K562 (cell line): ENCODE measurements at regions not wholly inside any gene's neighbourhood (a gene's known extent, or its start where the extent isn't known, plus 50 kb on each side); places are given as distances from the start of the nearest gene placed in this dataset.

Experiments used
- ATAC-seq: fragments of 200-7000 bp; cut with Tn5 transposase; 3 replicates; pipeline ENCODE4 v1.9.1; 2020; ENCODE audit warnings: moderate library complexity
- BruUV-seq: library from RNA; stranded (reverse); fragments of 400-500 nt; replicated peaks from 2 replicates; lab custom pipeline; 2021; lab: Mats Ljungman, UMichigan
- CTCF ChIA-PET: fragments of 300-600 bp; formaldehyde crosslinking; extraction: SDS; loops from one replicate; lab custom pipeline; 2021; ENCODE audit warnings: low intra/inter-chr PET ratio; lab: Yijun Ruan, JAX
- POLR2A ChIA-PET: fragments of 300-600, 350-650 bp; sonication (Branson Sonifier 250); formaldehyde crosslinking; extraction: SDS; loops from one replicate; lab custom pipeline; 2021; ENCODE audit warnings: antibody characterized with exemption, inconsistent platforms; lab: Yijun Ruan, JAX
- DNase-seq, 4 experiments: peaks; one replicate each; pipeline versions ENCODE4 v3.0.0 to v3.0.0-alpha.2; 2011 to 2018; ENCODE audit warnings: low spot score in 3 of 4, mixed read lengths in 3 of 4; ENCODE audit errors: extremely low read depth in 1 of 4
- FAIRE-seq: peaks from 2 replicates; lab custom pipeline; 2011; peaks lifted over from hg19 to GRCh38; lab: Jason Lieb, UNC
- H2AFZ ChIP-seq: 2 replicates; pipeline ENCODE4 v1.6.0; 2011; ENCODE audit warnings: low read depth, low read length, control low read depth, inconsistent platforms
- H3K27ac ChIP-seq: fragments of 200-600 bp; 3 replicates; pipeline ENCODE4 v1.8.0; 2011; ENCODE audit warnings: low read depth, mild to moderate bottlenecking, control low read depth, inconsistent platforms, low read length, moderate library complexity, mixed read lengths; ENCODE audit errors: extremely low read depth
- H3K27me3 ChIP-seq, 2 experiments: fragments of 300-600 bp in 1 of 2; 2 replicates in 1 of 2; 3 replicates in 1 of 2; pipeline versions ENCODE4 v1.6.0 to v1.8.0; 2011; ENCODE audit warnings: inconsistent platforms in 2 of 2, low read length in 2 of 2, mild to moderate bottlenecking in 1 of 2, mixed read lengths in 1 of 2, moderate library complexity in 1 of 2; ENCODE audit not compliant: control insufficient read depth in 2 of 2, insufficient read depth in 2 of 2
- H3K36me3 ChIP-seq: fragments of 300-600 bp; 3 replicates; pipeline ENCODE4 v1.8.0; 2011; ENCODE audit warnings: mild to moderate bottlenecking, low read length, inconsistent platforms; ENCODE audit not compliant: control insufficient read depth, insufficient read depth
- H3K4me1 ChIP-seq, 2 experiments: fragments of 200-600 bp in 1 of 2; replicated peaks in 1 of 2; 2 replicates in 1 of 2; 3 replicates in 1 of 2; pipeline versions ENCODE4 v1.5.1 to v1.8.0; 2011; ENCODE audit warnings: inconsistent platforms in 2 of 2, low read length in 2 of 2, mild to moderate bottlenecking in 1 of 2, mixed read lengths in 1 of 2, moderate library complexity in 1 of 2; ENCODE audit not compliant: control insufficient read depth in 2 of 2, insufficient read depth in 2 of 2
- H3K4me2 ChIP-seq: 2 replicates; pipeline ENCODE4 v1.6.1; 2011; ENCODE audit warnings: low read length, control low read depth, inconsistent platforms, mixed read lengths; ENCODE audit not compliant: insufficient read depth
- H3K4me3 ChIP-seq: fragments of 200-600 bp; sonication (generic), shearing (Covaris generic); 2 replicates; pipeline ENCODE4 v1.5.1; 2016; ENCODE audit warnings: control low read depth, inconsistent platforms
- H3K79me2 ChIP-seq: fragments of 200-600 bp; 3 replicates; pipeline ENCODE4 v1.8.0; 2011; ENCODE audit warnings: low read length, inconsistent platforms; ENCODE audit not compliant: control insufficient read depth, insufficient read depth
- H3K9ac ChIP-seq, 2 experiments: 2 replicates each; pipeline versions ENCODE4 v1.6.0 to v1.6.1; 2011; ENCODE audit warnings: low read depth in 2 of 2, low read length in 2 of 2, control low read depth in 1 of 2, inconsistent platforms in 1 of 2, mild to moderate bottlenecking in 1 of 2, mixed read lengths in 1 of 2; ENCODE audit not compliant: insufficient read depth in 1 of 2
- H3K9me1 ChIP-seq: one replicate; pipeline ENCODE4 v1.6.0; 2011; ENCODE audit warnings: inconsistent platforms, mild to moderate bottlenecking, low read length, moderate library complexity; ENCODE audit not compliant: control insufficient read depth, insufficient read depth
- H3K9me3 ChIP-seq: replicated peaks from 2 replicates; pipeline ENCODE4 v1.5.1; 2011; ENCODE audit warnings: low read depth, low read length, inconsistent platforms; ENCODE audit not compliant: control insufficient read depth, insufficient read depth
- H4K20me1 ChIP-seq: replicated peaks from 2 replicates; pipeline ENCODE4 v1.6.1; 2011; ENCODE audit warnings: low read length, inconsistent platforms, mixed read lengths; ENCODE audit not compliant: control insufficient read depth, insufficient read depth
- BRD4 ChIP-seq: fragments of 200-600 bp; sonication (generic); IDR thresholded peaks from 2 replicates; pipeline ENCODE4 v1.6.1; 2017; ENCODE audit warnings: inconsistent platforms
- FOXJ2 ChIP-seq: fragments of 200-800 bp; sonication (Bioruptor generic); IDR thresholded peaks from 2 replicates; pipeline ENCODE4 v1.6.1; 2016; ENCODE audit warnings: missing genetic modification characterization, missing compliant biosample characterization
- GMEB1 ChIP-seq: fragments of 250-450 bp; sonication (Bioruptor Pico); IDR thresholded peaks from 2 replicates; pipeline ENCODE4 v1.4.0; 2020; ENCODE audit warnings: mild to moderate bottlenecking
- HDAC1 ChIP-seq, 2 experiments: fragments of 450-650 bp; IDR thresholded peaks; 2 replicates each; pipeline ENCODE4 v1.6.1; 2016 to 2017; ENCODE audit warnings: inconsistent platforms in 1 of 2, mild to moderate bottlenecking in 1 of 2, moderate library complexity in 1 of 2
- MEF2D ChIP-seq: conservative IDR thresholded peaks from 2 replicates; pipeline ENCODE4 v1.6.1; 2016; ENCODE audit warnings: low read depth, missing genetic modification characterization, missing compliant biosample characterization
- NFRKB ChIP-seq: fragments of 450-650 bp; IDR thresholded peaks from 2 replicates; pipeline ENCODE4 v1.6.1; 2016; ENCODE audit warnings: low read depth
- NR2C2 ChIP-seq, 2 experiments: fragments of 200-800 bp in 1 of 2; sonication (Bioruptor generic) in 1 of 2; sonication (generic) in 1 of 2; formaldehyde crosslinking in 1 of 2; IDR thresholded peaks; 2 replicates each; pipeline versions ENCODE4 v1.6.1 to v1.8.0; 2016 to 2022; ENCODE audit warnings: mild to moderate bottlenecking in 1 of 2, missing compliant biosample characterization in 1 of 2, missing genetic modification characterization in 1 of 2, missing genetic modification reagents in 1 of 2
- PML ChIP-seq: IDR thresholded peaks from 2 replicates; pipeline ENCODE4 v1.6.1; 2012; ENCODE audit warnings: low read length, inconsistent platforms
- POLR2H ChIP-seq: IDR thresholded peaks from 2 replicates; pipeline ENCODE4 v1.6.1; 2016; ENCODE audit warnings: missing genetic modification characterization, low read depth, mild to moderate bottlenecking, control low read depth, missing compliant biosample characterization, moderate library complexity
- POLR3A ChIP-seq: IDR thresholded peaks from 2 replicates; pipeline ENCODE4 v1.6.1; 2011; ENCODE audit warnings: borderline replicate concordance, mild to moderate bottlenecking, moderate library complexity; ENCODE audit not compliant: insufficient read length, insufficient read depth; ENCODE audit errors: extremely low read depth
- STAG1 ChIP-seq: sonication (generic); formaldehyde crosslinking; IDR thresholded peaks from 2 replicates; pipeline ENCODE4 v1.5.0; 2020; ENCODE audit warnings: missing genetic modification reagents, borderline replicate concordance
- ZNF224 ChIP-seq: sonication (generic); formaldehyde crosslinking; IDR thresholded peaks from 2 replicates; pipeline ENCODE4 v1.8.0; 2022; ENCODE audit warnings: mild to moderate bottlenecking, missing genetic modification reagents
- WGBS: fragments of 100-300 bp; shearing (Covaris generic); methylation state at CpG from one replicate; pipeline ENCODE4 v1.1.6; 2016; ENCODE audit warnings: low coverage, mixed read lengths; ENCODE audit not compliant: insufficient coverage; ENCODE audit errors: missing lambda C conversion rate; 5-methylcytosine and 5-hydroxymethylcytosine counted together
- in situ Hi-C: fragments of 300-500 bp; cut with MboI; formaldehyde crosslinking; loops from 4 replicates; pipeline ENCODE4 v1.15.0; 2018; ENCODE audit warnings: inconsistent platforms, mixed read lengths
- intact Hi-C: fragments of 100-400 bp; cut with micrococcal nuclease; formaldehyde crosslinking; loops from 2 replicates; pipeline ENCODE4 v1.14.2; 2022

- Histone ChIP-seq H3K9me3 (no peaks in the 10 kb centered on the region), H3K4me2 (peak overlapping the region; percentile 67)
These were observed 218.7 kb upstream of the ATP10A start for GRCh38 chr15:26081758-26082220.

More at GRCh38 chr15:26081758-26082220, 218.7 kb upstream of the ATP10A start:
- Histone ChIP-seq H3K79me2 (no peaks in the 10 kb centered on the region), H3K27me3 (no peaks in the 10 kb centered on the region), H3K9ac (no peak overlapping the region; a peak in 1 of 4 replicates), H3K4me1 (peaks cover 0 to 4% of the 10 kb centered on the region in 2 experiments; a peak in 3 of 5 replicates), H4K20me1 (no peaks in the 10 kb centered on the region), H3K4me3 (peak overlapping the region; percentile 22; the same call in 1 of the 2 replicates), H3K36me3 (no peaks in the 10 kb centered on the region), H3K9me1 (no peaks in the 10 kb centered on the region), H3K27ac (no peak overlapping the region), H2AFZ (no peak overlapping the region)
- intact Hi-C loops, result no loop called here
- ATAC-seq, result no peak
- no peak for FAIRE-seq
- DNase-seq, result peak in 2 of 4 experiments; percentile 61 to 63
- in situ Hi-C loops, result no loop called here
- TF ChIP-seq MEF2D (tag) (no peak), NR2C2 (CRISPR knock-in tag; IDR thresholded peaks at IDR 0.05) (no peak), NR2C2 (tag; IDR thresholded peaks at IDR 0.05) (0 out of 2 replicates have a peak, but pooled peaks have one; percentile 29), BRD4 (peak; percentile 95; the same call in 1 of the 2 replicates), POLR2H (tag) (0 out of 2 replicates have a peak, but pooled peaks have one; percentile 94), FOXJ2 (tag) (0 out of 2 replicates have a peak, but pooled peaks have one; percentile 34), GMEB1 (0 out of 2 replicates have a peak, but pooled peaks have one; percentile 13), POLR3A (peak; percentile 96), HDAC1 (IDR thresholded peaks at IDR 0.05) (no peak), ZNF224 (CRISPR knock-in tag) (no peak), NFRKB (no peak), PML (no peak), STAG1 (CRISPR knock-in tag) (no peak)
- TSS peak; percentile 100 for BruUV-seq
- CTCF ChIA-PET, result no interaction called here
- POLR2A ChIA-PET, result interaction anchor here (0.6 to 0.9 kb wide), 2 partner anchors 13 to 30 kb away, joined by 3 to 4 read pairs; no protein-coding TSS in a partner anchor
- WGBS, result 7% methylated on average over 10 of the region's 10 CpGs
